Suprapubic skin (tissue), 4 donors: ENCODE measurements at regions not wholly inside any gene's neighbourhood (a gene's known extent, or its start where the extent isn't known, plus 50 kb on each side); places are given as distances from the start of the nearest gene placed in this dataset.

Experiments
- DNase-seq, 2 donors: peaks; one replicate each; pipeline ENCODE4 v3.0.0-alpha.2; 2019; ENCODE audit warnings: low spot score in 2 of 2
- H3K27ac ChIP-seq: fragments of 200-600 bp; sonication (generic); one replicate; pipeline ENCODE4 v1.5.1; 2019
- H3K27me3 ChIP-seq: fragments of 200-600 bp; sonication (generic); one replicate; pipeline ENCODE4 v1.5.1; 2019
- H3K36me3 ChIP-seq: fragments of 200-600 bp; sonication (generic); one replicate; pipeline ENCODE4 v1.5.1; 2019
- H3K4me1 ChIP-seq: fragments of 200-600 bp; sonication (generic); one replicate; pipeline ENCODE4 v1.5.1; 2019
- H3K4me3 ChIP-seq: fragments of 200-600 bp; sonication (generic); one replicate; pipeline ENCODE4 v1.5.1; 2019; ENCODE audit warnings: mild to moderate bottlenecking
- H3K9me3 ChIP-seq: fragments of 200-600 bp; sonication (generic); one replicate; pipeline ENCODE4 v1.5.1; 2019
- EP300 ChIP-seq: sonication (generic); formaldehyde crosslinking; IDR thresholded peaks from one replicate; pipeline ENCODE4 v1.6.1; 2017; ENCODE audit warnings: antibody characterized with exemption
- POLR2A ChIP-seq, 2 donors: fragments of 450-650 bp; IDR thresholded peaks; one replicate each; pipeline ENCODE4 v1.6.1; 2017; ENCODE audit warnings: antibody characterized with exemption in 2 of 2, mild to moderate bottlenecking in 2 of 2, moderate library complexity in 2 of 2
- POLR2AphosphoS5 ChIP-seq, 3 donors: sonication (generic); formaldehyde crosslinking; IDR thresholded peaks; one replicate each; pipeline ENCODE4 v1.6.1; 2017; ENCODE audit warnings: antibody characterized with exemption in 3 of 3
- WGBS: methylation state at CpG from one replicate; pipeline ENCODE4 v1.1.5; 2018; 5-methylcytosine and 5-hydroxymethylcytosine counted together
- TF ChIP-seq, protein P1 (sequence below), 2 donors: fragments of 200-600 bp in 1 of 2; fragments of 450-650 bp in 1 of 2; sonication (generic) in 1 of 2; IDR thresholded peaks; one replicate each; pipeline ENCODE4 v1.5.1; 2016 to 2019; ENCODE audit warnings: antibody characterized with exemption in 2 of 2, mild to moderate bottlenecking in 1 of 2, moderate library complexity in 1 of 2

DNA sequence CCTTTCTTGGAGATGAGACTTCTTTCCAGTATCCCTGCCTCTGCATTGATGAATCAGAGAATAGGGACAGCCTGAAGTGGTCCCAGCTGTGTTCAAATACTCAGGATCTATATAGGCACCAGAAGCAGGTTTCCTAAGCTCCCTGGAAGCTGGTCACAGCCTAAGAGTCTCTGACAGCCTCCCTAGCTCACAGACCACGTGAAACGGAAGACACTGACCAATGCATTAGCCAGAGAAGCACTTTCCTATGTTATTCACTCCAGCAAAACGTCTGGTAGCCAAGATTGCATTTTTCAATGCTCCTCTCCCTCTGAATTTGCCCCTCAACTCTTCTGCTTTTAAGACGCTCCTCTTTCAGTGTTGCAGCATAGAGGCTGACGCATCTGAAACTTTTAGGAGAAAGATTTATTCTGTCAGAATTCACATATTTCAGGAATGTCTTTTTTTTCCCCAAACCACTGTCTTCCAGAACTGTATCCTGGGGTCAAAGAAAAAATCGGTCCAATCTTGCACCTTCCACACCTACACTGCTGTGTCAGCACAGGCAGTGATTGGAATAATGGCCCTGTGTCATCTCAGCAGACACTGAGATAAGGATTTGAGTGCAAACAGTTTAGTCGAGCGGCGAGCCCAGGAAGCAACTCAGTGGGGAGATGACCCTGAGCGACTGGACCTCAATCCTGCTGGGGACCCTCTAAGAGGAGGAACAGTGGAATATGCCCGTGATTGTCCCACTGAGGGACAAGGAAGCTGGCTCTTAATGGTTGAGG, 109.4 kb downstream of the SMIM20 start:
- peaks cover 24% of the 10 kb centered on the region for H3K4me1 ChIP-seq
- DNase-seq = no peak
- H3K27ac ChIP-seq = peak overlapping the region; percentile 47
- H3K27me3 ChIP-seq = no peaks in the 10 kb centered on the region
- H3K9me3 ChIP-seq = no peaks in the 10 kb centered on the region
- TF ChIP-seq POLR2AphosphoS5 (IDR thresholded peaks at IDR 0.05) (no peak), EP300 (no peak)
- no peaks in the 10 kb centered on the region for H3K36me3 ChIP-seq
- WGBS = 78% methylated on average over 11 of the region's 11 CpGs
- no peak overlapping the region for H3K4me3 ChIP-seq

DNA sequence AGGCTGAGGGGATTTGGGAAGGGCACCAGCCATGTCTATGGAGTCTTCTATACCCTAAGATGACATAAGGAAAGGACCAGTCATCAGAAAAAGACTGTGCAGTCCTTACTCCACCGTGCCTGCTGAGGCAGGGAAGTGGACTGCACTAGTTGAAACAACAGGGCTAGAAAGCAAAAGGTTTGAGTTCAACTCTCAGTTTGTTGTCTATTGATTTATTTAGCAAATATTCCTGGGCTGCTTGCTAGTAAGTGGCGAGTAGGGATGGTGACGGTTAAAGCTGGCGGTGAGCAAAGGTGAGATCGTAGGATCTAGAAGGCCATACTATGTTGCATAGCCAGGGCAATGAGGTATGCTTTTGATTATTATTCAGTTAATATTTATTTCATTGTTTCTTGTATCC, 110.1 kb downstream of the SMIM20 start:
- H3K27ac ChIP-seq = no peak overlapping the region
- H3K27me3 ChIP-seq = no peaks in the 10 kb centered on the region
- H3K4me1 ChIP-seq = peaks cover 30% of the 10 kb centered on the region
- H3K9me3 ChIP-seq = no peaks in the 10 kb centered on the region
- no peak for DNase-seq
- TF ChIP-seq POLR2AphosphoS5 (IDR thresholded peaks at IDR 0.05) (no peak), EP300 (no peak), POLR2A (IDR thresholded peaks at IDR 0.05) (no peak)
- TF ChIP-seq, protein P1, sequence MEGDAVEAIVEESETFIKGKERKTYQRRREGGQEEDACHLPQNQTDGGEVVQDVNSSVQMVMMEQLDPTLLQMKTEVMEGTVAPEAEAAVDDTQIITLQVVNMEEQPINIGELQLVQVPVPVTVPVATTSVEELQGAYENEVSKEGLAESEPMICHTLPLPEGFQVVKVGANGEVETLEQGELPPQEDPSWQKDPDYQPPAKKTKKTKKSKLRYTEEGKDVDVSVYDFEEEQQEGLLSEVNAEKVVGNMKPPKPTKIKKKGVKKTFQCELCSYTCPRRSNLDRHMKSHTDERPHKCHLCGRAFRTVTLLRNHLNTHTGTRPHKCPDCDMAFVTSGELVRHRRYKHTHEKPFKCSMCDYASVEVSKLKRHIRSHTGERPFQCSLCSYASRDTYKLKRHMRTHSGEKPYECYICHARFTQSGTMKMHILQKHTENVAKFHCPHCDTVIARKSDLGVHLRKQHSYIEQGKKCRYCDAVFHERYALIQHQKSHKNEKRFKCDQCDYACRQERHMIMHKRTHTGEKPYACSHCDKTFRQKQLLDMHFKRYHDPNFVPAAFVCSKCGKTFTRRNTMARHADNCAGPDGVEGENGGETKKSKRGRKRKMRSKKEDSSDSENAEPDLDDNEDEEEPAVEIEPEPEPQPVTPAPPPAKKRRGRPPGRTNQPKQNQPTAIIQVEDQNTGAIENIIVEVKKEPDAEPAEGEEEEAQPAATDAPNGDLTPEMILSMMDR (IDR thresholded peaks at IDR 0.05) = no peak
- H3K36me3 ChIP-seq = no peaks in the 10 kb centered on the region
- H3K4me3 ChIP-seq = no peak overlapping the region
- WGBS = 95% methylated on average over 5 of the region's 5 CpGs

GRCh38 chr4:26028133-26028792, 114.2 kb downstream of the SMIM20 start:
- H3K36me3 ChIP-seq = no peaks in the 10 kb centered on the region
- no peak for DNase-seq
- H3K9me3 ChIP-seq = no peaks in the 10 kb centered on the region
- H3K27me3 ChIP-seq = no peaks in the 10 kb centered on the region
- H3K27ac ChIP-seq = no peak overlapping the region
- 90% methylated on average over 22 of the region's 22 CpGs for WGBS
- TF ChIP-seq, protein P1 (IDR thresholded peaks at IDR 0.05) = no peak
- TF ChIP-seq EP300 (no peak), POLR2A (IDR thresholded peaks at IDR 0.05) (no peak), POLR2AphosphoS5 (IDR thresholded peaks at IDR 0.05) (no peak)
- peaks cover 22% of the 10 kb centered on the region for H3K4me1 ChIP-seq
- H3K4me3 ChIP-seq = no peak overlapping the region

DNA sequence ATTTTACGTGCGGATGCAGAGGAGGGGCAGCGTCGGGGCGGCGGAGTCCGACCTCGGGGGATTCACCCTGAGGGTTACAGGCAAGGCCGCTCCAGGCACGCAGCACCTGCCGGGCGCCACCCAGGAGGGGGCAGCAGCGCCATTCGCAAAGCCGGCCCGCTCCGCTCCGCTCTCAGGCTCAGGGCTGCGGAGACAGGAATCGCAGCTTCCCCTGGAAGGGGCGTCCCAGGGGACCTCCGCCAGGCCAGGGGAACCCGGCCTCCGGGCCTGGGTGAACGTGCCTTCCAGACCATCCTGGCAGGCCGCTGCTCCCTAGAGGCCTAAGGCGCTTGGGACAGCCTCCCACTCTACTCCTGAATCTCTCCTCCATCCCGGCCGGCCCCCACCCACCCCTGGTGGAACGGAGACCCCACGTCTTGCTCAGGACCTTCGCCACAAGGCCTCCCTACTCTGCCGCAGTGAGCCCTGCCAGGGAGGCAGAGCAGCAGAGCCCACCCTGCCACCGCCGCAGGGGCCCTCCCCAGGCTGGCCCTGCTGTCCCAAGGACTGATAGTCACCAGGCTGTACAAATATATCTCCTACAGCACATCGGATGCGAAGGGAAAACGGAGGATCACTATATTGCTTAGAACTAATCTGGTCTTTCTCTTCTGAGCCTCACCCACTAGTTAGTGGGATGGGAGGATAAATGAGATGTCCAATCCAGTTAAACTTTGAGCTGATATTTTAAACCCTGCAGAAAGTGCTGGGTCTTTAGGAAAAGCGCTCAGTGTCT, 115.0 kb downstream of the SMIM20 start:
- Histone ChIP-seq H3K36me3 (no peaks in the 10 kb centered on the region), H3K27me3 (no peaks in the 10 kb centered on the region), H3K9me3 (no peaks in the 10 kb centered on the region), H3K4me3 (peak overlapping the region; percentile 31), H3K27ac (peak overlapping the region; percentile 65), H3K4me1 (peaks cover 22% of the 10 kb centered on the region)
- peak; percentile 84 to 91 for DNase-seq
- 21% methylated on average over 35 of the region's 39 CpGs for WGBS
- TF ChIP-seq POLR2AphosphoS5 (IDR thresholded peaks at IDR 0.05) (peak in 1 of 3 donors; percentile 34), EP300 (no peak), POLR2A (IDR thresholded peaks at IDR 0.05) (no peak)
- TF ChIP-seq, protein P1 (IDR thresholded peaks at IDR 0.05) = peak; percentile 41 to 74

GRCh38 chr4:26029568-26030131, 115.6 kb downstream of the SMIM20 start:
- Histone ChIP-seq H3K36me3 (no peaks in the 10 kb centered on the region), H3K27me3 (no peaks in the 10 kb centered on the region), H3K9me3 (no peaks in the 10 kb centered on the region), H3K4me3 (no peak overlapping the region), H3K4me1 (peaks cover 22% of the 10 kb centered on the region), H3K27ac (peak overlapping the region; percentile 65)
- TF ChIP-seq EP300 (no peak), POLR2A (IDR thresholded peaks at IDR 0.05) (no peak), POLR2AphosphoS5 (IDR thresholded peaks at IDR 0.05) (no peak)
- TF ChIP-seq, protein P1 (IDR thresholded peaks at IDR 0.05) = no peak
- peak in 1 of 2 donors; percentile 64 for DNase-seq
- 94% methylated on average over 7 of the region's 18 CpGs for WGBS
